ENCODE measurements at regions not wholly inside any gene's neighbourhood (a gene's known extent, or its start where the extent isn't known, plus 50 kb on each side); places are given as distances from the start of the nearest gene placed in this dataset.

DNA sequence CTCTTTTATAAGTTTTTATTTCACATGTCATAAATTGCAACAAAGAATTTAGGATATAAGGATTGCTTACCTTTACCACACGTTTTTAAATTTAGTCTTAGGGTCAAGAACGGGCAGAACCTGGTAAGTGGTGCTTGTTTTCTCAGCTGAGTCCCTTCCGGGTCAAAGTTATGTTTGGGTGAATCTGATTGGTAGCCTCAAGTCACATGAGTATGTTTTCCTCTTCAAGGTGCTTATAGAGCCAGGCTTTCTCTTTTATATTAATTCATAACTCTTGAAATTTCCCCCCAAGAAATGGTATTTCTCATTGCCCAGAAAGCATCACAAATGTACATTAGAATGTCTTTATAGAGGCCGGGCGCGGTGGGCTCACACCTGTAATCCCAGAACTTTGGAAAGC is 415.7 kb upstream of the ROBO2 start:
- DNase-seq (ENCODE audit: low read depth): no peak

DNA sequence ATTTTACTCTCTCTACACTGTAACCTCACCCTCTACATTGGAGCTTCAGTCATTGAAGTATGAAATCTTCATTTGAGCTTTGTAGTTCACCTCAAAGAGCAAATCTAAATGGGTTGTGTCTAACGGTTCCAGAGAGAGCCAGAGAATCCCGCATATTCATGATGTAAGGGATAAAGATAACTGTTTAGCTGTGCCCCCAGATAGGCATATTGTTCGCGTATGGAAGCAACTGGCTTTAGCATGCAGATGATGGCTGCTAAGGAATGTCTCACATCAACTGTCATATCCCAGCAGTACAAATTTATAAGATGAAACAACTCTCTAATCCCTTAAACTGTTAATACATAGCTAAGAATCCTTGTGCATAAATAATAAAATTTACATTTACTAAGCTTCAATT is 412.7 kb upstream of the ROBO2 start:
- no peak for DNase-seq (ENCODE audit: low read depth)

DNA sequence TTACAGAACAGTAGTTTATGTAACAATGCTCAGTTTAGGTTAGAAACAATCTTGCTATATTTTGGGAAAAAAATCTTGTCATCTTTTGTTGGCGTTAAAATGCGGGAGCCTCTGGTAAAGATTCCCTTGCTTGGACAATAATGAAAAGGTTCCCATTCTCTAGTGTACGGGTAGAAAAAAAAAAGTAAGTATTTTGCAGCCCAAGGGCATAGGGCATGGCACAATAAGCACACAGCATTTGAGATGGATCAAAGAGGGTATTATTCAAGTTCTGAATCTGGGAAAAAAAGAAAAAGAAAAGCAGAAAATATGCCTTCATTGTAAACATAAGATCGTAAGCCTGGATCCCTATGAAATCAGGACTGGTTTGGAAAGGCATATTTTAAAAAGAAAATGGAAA is 408.6 kb upstream of the ROBO2 start:
- DNase-seq (ENCODE audit: low read depth): no peak

DNA sequence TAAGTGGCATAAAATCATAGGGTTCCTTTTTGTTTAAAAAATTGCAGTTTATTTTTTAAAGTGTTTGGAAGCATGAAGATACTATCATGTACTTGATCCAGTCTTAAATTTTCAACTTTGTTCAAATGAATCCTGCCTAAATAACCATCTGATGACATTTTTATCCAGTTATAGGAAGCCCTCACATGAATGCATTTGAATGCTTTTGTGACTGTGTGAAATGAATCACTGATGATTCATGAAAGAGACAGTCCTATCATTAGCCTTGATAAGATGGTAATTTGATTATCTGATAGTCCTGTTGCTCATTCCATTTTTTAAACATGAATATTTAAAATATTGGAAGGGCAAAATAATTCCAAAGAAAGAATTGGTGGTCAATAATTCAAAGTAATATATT is 401.9 kb upstream of the ROBO2 start:
- DNase-seq (ENCODE audit: low read depth): no peak

DNA sequence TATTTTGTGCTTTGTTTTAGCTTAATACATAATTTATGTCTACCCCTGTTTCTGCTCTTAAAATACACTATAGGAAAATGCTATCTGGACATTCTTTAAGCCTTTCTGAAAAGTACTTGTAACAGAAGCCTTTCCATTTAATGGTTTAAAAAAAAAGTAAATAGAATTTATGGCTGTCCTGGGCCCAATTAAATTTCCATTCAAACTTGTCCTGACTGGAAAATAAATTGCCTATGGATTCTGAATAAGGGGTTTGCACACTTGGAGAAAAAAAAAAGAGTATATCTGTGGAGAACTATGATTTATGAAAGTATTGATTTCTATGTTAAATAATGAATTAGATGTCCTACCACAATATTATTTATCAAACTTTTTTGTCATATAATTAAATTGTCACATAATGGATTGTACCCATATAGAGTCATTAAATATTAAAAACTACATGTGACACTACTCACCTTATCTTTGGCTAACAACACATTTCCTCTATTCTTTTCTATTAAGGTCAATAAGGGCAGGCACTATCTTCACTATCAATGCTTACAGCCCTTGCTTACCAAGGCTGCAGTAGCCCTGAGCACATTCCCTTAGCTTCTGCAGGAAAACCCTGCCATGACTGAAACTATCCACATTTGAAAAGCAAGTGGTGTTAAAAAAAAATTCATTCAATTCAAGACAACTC is 396.1 kb upstream of the ROBO2 start:
- DNase-seq (ENCODE audit: low read depth): no peak

DNA sequence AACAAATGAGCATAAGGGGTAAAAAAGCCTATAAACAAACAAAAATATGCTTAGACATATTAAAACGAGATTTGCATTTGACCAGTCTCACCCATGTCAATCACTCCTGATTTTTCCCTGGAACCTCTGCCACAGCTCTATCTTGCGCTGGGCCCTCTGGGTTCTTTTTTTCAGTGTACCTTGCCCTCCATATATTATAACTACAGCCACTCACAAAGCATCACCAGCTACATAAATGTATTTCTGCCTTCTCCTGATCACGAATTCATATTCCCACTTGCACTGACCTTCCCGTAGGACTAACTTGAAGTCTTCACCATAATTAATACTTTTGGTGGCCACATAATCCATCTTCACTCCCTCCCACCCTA is 395.6 kb upstream of the ROBO2 start:
- no peak for DNase-seq (ENCODE audit: low read depth)

DNA sequence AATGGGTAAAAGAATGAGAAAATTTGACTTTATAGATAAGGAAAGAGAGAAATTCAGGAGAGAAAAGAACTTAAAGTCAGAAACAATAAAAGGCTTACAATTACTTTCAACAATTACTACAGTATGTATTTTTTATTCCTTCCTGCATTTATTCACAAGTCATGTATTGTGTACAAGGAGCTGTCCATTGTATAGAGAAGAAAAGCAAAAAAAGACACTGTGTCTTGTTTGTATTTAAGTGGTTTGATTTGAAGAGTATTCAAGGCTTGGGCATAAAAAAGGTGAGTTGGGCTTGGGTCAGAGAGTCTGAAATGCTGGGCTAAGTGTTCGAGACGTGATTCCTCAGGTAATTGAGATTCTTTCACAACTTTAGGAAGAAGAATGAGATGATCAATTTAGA is 394.2 kb upstream of the ROBO2 start:
- no peak for DNase-seq (ENCODE audit: low read depth)

DNA sequence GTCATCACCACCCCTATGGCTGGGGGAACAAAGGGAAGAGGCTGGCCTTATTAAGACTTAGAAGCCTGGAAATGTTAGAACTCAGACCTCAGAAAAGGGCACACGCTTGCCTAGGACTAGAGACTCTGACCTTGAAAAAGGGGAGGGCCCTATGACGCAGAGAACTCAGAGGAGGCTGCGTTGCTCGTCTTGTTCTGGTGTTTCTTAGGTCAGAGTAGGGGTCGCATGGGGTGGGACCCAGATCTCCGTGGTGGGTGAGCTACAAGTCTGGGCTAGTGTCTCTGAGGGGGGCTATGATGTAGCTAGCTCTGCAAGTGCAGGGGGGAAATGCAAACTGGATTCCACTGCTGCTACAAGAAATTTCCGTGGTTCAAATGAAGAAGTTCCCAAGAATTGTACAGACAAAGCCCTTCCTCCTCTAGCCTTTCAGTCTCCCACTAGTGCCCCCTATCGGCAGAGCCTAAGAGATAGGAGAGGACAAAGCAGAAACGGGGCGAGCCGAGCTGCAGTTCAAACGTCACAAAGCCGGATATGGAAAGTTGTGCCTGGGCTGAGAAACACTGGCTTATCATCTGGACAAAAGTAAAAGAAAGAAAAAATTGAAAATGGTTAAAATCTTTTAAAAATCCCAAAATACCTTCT is 392.9 kb upstream of the ROBO2 start:
- DNase-seq (ENCODE audit: low read depth): no peak

DNA sequence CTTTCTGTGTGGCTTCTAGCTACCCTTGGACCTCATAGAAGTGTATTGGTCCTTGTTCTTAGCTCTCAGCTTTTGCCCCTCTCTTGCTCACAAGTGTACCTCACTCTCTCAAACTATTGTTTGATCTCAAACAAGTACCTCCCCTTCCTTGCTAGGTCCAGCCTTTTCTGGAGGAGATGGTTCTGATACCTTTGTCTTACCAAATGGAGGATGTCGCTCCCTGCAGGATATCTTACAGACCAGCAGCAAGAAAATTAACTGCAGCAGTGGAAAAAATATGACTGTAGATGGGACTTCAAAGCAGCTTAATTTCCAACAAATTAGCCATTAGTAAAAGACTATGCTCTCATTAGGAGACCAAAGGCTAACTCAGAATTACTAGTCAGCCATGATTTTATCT is 388.1 kb upstream of the ROBO2 start:
- no peak for DNase-seq (ENCODE audit: low read depth)

DNA sequence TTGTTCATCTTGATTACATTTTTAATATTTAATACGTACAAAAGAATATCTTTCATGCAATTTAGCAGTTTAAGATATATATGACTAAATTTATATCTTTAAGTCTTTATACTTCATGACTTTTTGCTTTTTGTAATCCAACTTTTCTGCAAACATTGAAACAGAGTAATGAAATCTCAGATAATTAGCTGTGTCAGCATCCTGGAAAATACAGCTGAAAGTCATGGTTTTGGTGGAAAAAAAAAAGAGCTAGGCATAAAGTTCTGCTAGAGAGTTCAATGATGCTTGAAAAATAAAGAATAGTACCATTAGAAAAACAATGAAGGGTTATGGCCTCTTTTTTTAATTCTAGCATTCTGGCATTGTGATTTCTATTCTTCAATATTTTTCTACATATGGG is 387.4 kb upstream of the ROBO2 start:
- DNase-seq (ENCODE audit: low read depth): no peak

DNA sequence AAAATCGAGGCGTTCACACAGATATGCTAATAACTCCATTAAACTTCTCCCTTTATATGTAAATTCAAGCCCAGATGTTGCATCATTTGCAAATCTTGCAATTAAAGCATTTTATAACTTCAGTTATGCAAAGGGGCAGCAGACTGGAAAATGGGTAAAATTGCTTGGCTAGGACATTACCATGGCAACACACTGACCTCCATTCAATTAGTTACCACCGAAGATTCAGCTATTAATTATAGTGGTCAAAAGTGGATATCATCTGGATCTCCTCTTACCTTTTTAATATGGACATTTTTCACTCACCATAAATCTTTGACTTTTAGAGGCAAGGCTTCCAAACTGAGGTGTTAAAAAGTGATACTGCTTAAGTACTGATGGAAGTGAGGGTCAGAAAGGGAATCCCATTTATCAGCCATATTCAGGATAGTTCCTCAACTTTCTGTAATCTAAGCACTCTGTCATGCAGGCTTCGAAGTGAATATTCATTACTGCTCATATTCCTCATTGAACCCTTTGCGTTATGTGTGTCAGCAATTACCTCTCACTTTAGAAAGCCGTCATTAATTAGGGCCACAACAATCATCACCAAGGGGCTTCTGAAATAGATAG is 386.2 kb upstream of the ROBO2 start:
- DNase-seq (ENCODE audit: low read depth): no peak

DNA sequence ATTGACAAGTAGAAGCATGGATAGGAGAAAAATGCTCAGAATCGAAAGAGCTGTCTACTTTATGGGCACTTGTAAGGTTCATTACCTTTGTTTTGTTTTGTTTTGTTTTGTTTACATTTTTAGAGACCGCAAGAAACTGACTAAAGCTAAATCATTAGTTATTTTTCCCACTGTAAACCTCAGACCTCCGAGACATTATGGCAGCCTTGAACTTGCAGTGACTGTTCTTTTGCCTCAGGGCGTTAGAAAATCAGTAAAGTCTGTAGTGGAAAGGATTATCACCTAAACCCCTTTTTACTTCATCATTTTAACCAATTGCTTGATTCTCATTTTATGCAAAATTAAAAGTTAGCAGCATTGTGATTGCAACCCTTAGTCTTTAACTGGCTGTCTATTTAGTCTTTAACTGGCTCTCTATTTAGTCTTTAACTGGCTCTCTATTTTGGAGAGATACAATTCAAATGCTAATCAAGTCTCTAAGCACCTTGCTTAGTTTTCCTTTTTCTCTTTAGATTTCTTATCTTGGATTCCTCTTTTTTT is 383.3 kb upstream of the ROBO2 start:
- no peak for DNase-seq (ENCODE audit: low read depth)

DNA sequence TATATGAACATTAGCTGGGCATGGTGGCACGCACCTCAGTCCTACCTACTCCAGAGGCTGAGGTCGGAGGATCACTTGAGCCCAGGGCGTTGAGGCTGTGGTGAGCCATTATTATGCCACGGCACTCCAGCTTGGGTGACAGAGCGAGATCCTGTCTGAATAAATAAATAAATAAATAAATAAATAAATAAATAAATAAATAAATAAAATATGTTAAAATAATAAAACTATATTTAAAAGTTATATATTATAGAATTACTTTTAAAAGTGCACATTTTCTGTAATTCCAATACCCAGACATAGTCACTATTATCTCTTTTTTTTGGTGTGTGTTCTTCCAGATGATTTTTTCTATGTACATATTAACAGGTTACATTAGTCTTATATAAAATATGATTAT is 382.0 kb upstream of the ROBO2 start:
- no peak for DNase-seq (ENCODE audit: low read depth)

DNA sequence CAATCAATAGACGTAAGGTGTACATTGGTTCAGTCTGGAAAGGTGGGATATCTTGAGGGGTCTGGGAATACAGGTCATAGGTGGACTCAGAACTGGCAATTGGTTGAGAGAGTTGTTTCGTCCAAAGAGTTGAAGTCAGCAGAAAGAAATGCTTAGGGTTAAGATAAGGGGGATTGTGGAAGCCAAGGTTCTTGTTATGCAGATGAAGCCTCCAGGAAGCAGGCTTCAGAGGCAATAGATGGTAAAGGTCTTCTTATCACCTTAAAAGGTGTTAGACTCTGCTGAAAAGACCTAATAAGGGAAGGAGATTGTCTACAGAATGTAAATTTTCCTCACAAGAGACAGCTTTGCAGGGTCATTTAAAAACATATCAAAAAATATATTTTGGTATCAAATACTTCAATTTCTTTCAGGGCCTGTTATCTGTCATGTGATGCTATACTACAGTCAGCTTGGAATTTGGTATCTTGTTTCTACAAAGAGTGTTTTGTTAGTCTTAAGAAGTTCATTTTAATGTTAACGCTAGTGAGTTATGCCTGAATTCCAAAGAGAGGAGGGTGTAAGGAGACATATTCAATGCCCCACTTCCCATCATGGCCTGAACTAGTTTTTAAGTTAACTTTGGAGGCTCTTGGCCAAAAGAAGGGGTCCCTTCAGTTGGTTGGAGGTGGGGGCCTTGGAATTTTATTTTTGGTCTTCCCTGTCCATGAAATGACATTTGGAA is 378.2 kb upstream of the ROBO2 start:
- DNase-seq (ENCODE audit: low read depth): no peak

DNA sequence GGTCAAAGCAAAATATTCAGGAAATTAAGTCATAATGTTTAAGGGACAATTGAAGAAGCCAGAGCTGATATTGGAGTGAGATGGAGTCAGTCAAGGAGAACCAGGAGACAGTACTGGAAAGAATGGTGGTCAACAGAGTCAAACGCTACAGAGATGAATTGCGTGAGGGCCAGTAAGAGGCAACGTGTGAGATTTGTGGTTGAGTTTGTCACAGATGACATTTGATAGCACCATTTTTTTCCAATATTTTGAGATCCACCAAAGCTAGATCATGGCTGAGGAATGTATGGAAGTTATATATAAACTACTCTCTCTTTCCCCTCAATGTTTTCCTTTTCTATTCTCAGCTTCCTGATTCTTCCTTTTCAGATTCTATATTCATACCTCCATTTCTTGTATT is 375.1 kb upstream of the ROBO2 start:
- DNase-seq (ENCODE audit: low read depth): no peak

DNA sequence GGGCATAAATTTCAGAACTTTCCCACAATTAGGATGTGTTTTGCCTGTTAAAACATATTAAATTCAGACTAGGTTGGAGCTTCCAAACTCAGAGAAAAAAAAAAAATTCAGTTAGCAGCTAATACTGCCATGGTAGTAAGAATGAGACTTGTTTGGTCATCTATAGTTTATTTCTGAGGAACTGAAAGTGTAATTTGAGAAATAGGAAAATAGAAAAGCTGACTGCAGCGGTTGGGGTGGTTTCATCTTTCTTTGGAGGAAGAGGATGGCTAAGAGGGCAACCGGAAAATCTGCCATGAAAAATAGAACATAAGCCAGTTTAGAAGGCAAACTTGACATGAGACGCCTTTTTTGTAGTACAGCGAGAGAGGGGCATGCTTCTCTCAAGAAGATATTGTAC is 371.2 kb upstream of the ROBO2 start:
- DNase-seq (ENCODE audit: low read depth): no peak

DNA sequence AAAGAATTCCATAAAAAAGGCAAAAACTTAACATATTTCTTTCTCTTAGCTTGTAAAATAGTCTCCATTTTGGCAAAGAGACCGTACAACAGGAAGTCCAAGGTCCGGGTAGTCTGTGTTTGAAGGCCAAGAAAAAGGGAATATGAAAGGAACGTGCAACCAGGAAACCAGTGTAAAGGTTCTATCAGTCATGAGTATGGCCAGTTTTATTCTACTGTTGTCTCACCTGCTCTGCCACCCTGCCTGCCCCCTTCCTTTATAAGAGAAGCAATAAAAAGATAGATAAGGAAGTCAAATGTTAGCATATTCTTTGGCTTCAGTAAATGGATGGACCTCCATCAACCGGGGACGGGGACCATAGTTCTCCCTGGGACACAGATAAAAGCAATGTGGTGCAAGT is 370.6 kb upstream of the ROBO2 start:
- no peak for DNase-seq (ENCODE audit: low read depth)

DNA sequence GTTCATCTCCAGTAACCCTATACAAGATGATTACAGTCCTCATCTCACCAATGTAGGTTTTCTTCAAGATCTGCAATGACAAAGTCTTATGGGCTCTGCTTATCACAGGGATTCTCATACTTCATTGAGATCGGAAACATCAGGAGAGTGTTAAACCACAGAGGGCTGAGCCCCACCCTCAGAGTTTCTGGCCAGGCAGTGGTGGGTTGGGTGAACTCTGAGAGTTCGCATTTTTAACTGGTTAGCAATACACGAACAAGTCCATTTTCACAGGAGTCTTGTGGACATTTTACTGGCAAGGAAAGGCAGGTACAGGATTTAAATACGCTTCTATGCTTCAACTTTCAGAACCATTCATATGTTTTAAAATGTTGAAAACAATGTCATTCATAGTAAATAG is 366.7 kb upstream of the ROBO2 start:
- no peak for DNase-seq (ENCODE audit: low read depth)

DNA sequence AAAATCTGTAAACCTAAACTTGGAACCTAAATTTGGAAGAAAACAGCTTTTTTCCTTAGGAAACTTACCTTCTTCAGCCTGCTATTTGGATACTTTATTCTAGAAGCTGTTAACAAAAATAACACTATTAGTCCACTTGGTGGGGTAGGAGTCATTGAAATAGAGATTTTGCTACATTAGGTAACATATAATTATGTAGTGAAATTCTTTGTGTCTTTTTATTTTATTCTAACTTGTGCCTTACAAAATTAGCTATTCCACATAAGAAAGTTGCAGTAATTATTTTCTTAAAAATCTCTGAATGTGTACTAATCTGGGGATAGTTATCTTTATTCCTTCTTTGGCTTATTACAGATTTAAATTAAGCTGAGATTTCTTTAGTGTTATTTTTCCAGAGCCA is 360.4 kb upstream of the ROBO2 start:
- DNase-seq (ENCODE audit: low read depth): no peak

DNA sequence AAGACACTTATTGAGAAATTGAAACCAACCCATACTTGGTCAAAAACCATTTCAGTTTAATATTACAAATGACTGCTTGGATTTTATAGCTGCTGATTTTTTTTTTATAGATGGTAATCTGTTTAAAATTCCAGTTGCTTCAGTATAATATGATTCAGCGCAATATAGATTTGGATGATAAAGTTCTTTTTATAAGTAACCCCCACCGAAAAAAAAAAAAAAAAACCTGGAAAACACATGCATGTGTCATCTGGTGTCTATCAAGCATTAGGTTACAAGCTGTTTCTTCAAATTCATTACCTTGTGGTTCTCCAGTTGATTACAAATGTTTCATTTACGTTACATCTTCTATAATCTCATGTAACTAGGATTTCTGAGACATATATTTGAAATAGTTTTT is 356.6 kb upstream of the ROBO2 start:
- DNase-seq (ENCODE audit: low read depth): no peak

DNA sequence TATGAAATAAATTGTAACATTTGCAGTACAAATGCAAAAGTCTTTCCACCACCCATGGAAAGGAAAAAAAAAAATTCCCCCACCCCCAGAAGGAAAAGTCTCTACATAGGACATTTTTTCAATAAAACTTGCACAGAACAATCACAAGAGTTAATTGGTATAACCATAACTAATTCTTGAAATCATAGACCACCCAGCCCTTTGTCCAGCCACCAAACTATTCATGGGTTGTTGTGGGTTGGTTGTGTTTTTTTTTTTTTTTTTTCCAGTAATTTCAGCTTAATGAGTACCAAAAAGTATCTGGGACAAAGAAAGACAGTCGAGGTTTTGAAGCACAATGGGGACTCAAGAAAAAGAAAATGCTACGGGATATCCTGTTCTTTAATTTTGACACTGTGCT is 355.0 kb upstream of the ROBO2 start:
- DNase-seq (ENCODE audit: low read depth): no peak

DNA sequence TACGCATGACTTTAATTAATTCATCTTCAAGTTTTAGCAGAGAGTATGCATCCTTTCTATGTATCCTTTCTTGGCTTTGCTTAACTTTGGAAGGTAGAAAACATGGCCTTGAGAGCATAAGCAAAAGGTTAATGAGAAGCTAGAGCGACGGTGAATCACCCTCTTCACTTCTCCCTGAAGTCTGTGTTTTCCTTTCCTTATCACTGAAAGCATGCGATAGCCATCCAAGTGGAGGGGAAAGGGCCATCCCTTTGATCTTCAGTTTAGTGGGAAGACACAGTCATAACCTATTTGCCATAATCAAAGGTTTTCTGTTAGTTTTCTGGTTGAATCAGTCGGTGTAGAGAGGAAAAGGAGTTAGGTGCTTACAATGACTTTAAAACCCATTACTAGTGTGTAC is 354.0 kb upstream of the ROBO2 start:
- DNase-seq (ENCODE audit: low read depth): no peak

DNA sequence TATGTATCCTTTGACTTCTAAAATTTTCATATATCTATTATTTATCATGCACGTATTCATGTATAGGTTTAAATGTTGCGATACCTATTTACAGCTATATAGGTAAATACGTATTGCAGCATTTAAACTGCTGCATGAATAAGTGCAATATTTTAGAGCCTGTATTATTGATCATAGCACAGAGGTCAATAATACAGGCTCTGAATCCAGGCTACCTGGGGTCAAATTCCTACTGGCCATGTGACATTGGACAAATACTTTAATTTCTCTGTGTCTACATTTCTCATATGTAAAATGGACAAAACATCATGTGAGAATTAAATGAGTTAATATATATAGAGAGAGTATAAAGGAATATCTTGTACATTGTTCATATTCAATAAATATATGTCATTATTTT is 352.9 kb upstream of the ROBO2 start:
- no peak for DNase-seq (ENCODE audit: low read depth)
